Lung microvascular endothelial cell (primary cell): ENCODE measurements at regions not wholly inside any gene's neighbourhood (a gene's known extent, or its start where the extent isn't known, plus 50 kb on each side); places are given as distances from the start of the nearest gene placed in this dataset.

Source experiments
- DNase-seq, 2 donors: peaks; one replicate each; pipeline versions ENCODE4 v3.0.0 to v3.0.0-alpha.2; 2010; ENCODE audit warnings: low read depth in 2 of 2

- DNase-seq, result peak; percentile 95 to 96
Measured at GRCh38 chr6:148146717-148147462, 195.7 kb upstream of the SASH1 start.

- peak; percentile 5 to 26 for DNase-seq
Measured at GRCh38 chr6:148147463-148147830, 195.2 kb upstream of the SASH1 start.

- DNase-seq, result no peak
Measured at GRCh38 chr6:148151896-148152643, 190.6 kb upstream of the SASH1 start.

- no peak for DNase-seq
Measured at GRCh38 chr6:148154668-148155067, 188.0 kb upstream of the SASH1 start.

GRCh38 chr6:148155293-148155692, 187.3 kb upstream of the SASH1 start:
- no peak for DNase-seq

- DNase-seq, result no peak
Measured at GRCh38 chr6:148157841-148158240, 184.8 kb upstream of the SASH1 start.

GRCh38 chr6:148164645-148165044, 178.0 kb upstream of the SASH1 start:
- DNase-seq, result peak in 1 of 2 donors; percentile 26

GRCh38 chr6:148166339-148166968, 176.2 kb upstream of the SASH1 start:
- peak; percentile 77 to 81 for DNase-seq

- DNase-seq, result no peak
Measured at GRCh38 chr6:148169706-148170105, 172.9 kb upstream of the SASH1 start.

- DNase-seq, result no peak
Measured at GRCh38 chr6:148170286-148170685, 172.4 kb upstream of the SASH1 start.

GRCh38 chr6:148173548-148173947, 169.1 kb upstream of the SASH1 start:
- DNase-seq, result no peak

GRCh38 chr6:148175550-148176188, 167.0 kb upstream of the SASH1 start:
- DNase-seq, result peak in 1 of 2 donors; percentile 14

- DNase-seq, result peak; percentile 74 to 78
Measured at GRCh38 chr6:148177589-148178233, 164.9 kb upstream of the SASH1 start.

- DNase-seq, result peak; percentile 54 to 67
Measured at GRCh38 chr6:148179786-148180185, 162.9 kb upstream of the SASH1 start.

- DNase-seq, result no peak
Measured at GRCh38 chr6:148182378-148182777, 160.3 kb upstream of the SASH1 start.

GRCh38 chr6:148183776-148184175, 158.9 kb upstream of the SASH1 start:
- DNase-seq, result no peak

- no peak for DNase-seq
Measured at GRCh38 chr6:148186916-148187315, 155.7 kb upstream of the SASH1 start.

GRCh38 chr6:148192310-148192709, 150.3 kb upstream of the SASH1 start:
- DNase-seq, result no peak

- DNase-seq, result no peak
Measured at GRCh38 chr6:148193063-148193680, 149.5 kb upstream of the SASH1 start.

GRCh38 chr6:148195511-148195910, 147.1 kb upstream of the SASH1 start:
- no peak for DNase-seq

- no peak for DNase-seq
Measured at GRCh38 chr6:148199584-148199983, 143.1 kb upstream of the SASH1 start.
